WERI-Rb-1 (cell line): ENCODE measurements at regions not wholly inside any gene's neighbourhood (a gene's known extent, or its start where the extent isn't known, plus 50 kb on each side); places are given as distances from the start of the nearest gene placed in this dataset.

ENCODE experiments used
- DNase-seq: peaks from one replicate; pipeline ENCODE4 v3.0.0-alpha.2; 2020
- H3K27ac ChIP-seq: fragments of 250-450 bp; sonication (Bioruptor Pico); 2 replicates; pipeline ENCODE4 v1.5.1; 2020; ENCODE audit warnings: mild to moderate bottlenecking, moderate library complexity
- H3K27me3 ChIP-seq: fragments of 250-450 bp; sonication (Bioruptor Pico); 2 replicates; pipeline ENCODE4 v1.5.1; 2021; ENCODE audit warnings: mild to moderate bottlenecking, low read depth, moderate library complexity; ENCODE audit not compliant: insufficient read depth, severe bottlenecking
- H3K36me3 ChIP-seq: fragments of 250-450 bp; sonication (Bioruptor Pico); 2 replicates; pipeline ENCODE4 v1.5.1; 2020; ENCODE audit warnings: mild to moderate bottlenecking, moderate library complexity
- H3K4me3 ChIP-seq: 2 replicates; pipeline ENCODE4 v1.5.1; 2011; ENCODE audit warnings: low read depth, mild to moderate bottlenecking, control low read depth, low read length
- H3K9me3 ChIP-seq: fragments of 250-450 bp; sonication (Bioruptor Pico); 2 replicates; pipeline ENCODE4 v1.5.1; 2021; ENCODE audit warnings: mild to moderate bottlenecking, moderate library complexity; ENCODE audit not compliant: severe bottlenecking
- CTCF ChIP-seq: IDR thresholded peaks from 2 replicates; pipeline ENCODE4 v1.5.1; 2011; ENCODE audit warnings: low read depth, mild to moderate bottlenecking, control low read depth, inconsistent platforms, low read length

- Histone ChIP-seq H3K4me3 (no peak overlapping the region), H3K27me3 (no peaks in the 10 kb centered on the region), H3K27ac (no peak overlapping the region), H3K9me3 (no peaks in the 10 kb centered on the region), H3K36me3 (no peaks in the 10 kb centered on the region)
- DNase-seq: no peak
- TF ChIP-seq CTCF: no peak
These were observed 245.0 kb upstream of the RND3 start for GRCh38 chr2:150732491-150732890.

GRCh38 chr2:150732064-150732463, 244.6 kb upstream of the RND3 start:
- no peaks in the 10 kb centered on the region for H3K9me3 ChIP-seq
- H3K4me3 ChIP-seq: no peak overlapping the region
- H3K36me3 ChIP-seq: no peaks in the 10 kb centered on the region
- no peaks in the 10 kb centered on the region for H3K27me3 ChIP-seq
- TF ChIP-seq CTCF: no peak
- no peak overlapping the region for H3K27ac ChIP-seq
- no peak for DNase-seq

GRCh38 chr2:150729495-150729955, 242.1 kb upstream of the RND3 start:
- Histone ChIP-seq H3K27ac (no peak overlapping the region), H3K4me3 (no peak overlapping the region), H3K9me3 (no peaks in the 10 kb centered on the region), H3K36me3 (no peaks in the 10 kb centered on the region), H3K27me3 (no peaks in the 10 kb centered on the region)
- TF ChIP-seq CTCF: no peak
- no peak for DNase-seq

- Histone ChIP-seq H3K27ac (no peak overlapping the region), H3K27me3 (no peaks in the 10 kb centered on the region), H3K36me3 (no peaks in the 10 kb centered on the region), H3K4me3 (no peak overlapping the region), H3K9me3 (no peaks in the 10 kb centered on the region)
- TF ChIP-seq CTCF: no peak
- DNase-seq: no peak
These were observed 230.8 kb upstream of the RND3 start for GRCh38 chr2:150718280-150718679.

GRCh38 chr2:150716186-150716585, 228.7 kb upstream of the RND3 start:
- no peak overlapping the region for H3K4me3 ChIP-seq
- H3K27me3 ChIP-seq: no peaks in the 10 kb centered on the region
- no peak for TF ChIP-seq CTCF
- H3K36me3 ChIP-seq: no peaks in the 10 kb centered on the region
- no peak for DNase-seq
- no peaks in the 10 kb centered on the region for H3K9me3 ChIP-seq
- H3K27ac ChIP-seq: no peak overlapping the region

- Histone ChIP-seq H3K9me3 (no peaks in the 10 kb centered on the region), H3K36me3 (no peaks in the 10 kb centered on the region), H3K27me3 (no peaks in the 10 kb centered on the region), H3K4me3 (no peak overlapping the region), H3K27ac (no peak overlapping the region)
- DNase-seq: no peak
- TF ChIP-seq CTCF: no peak
These were observed 228.0 kb upstream of the RND3 start for GRCh38 chr2:150715501-150715900.
